Renal cortical epithelial cell (primary cell): ENCODE measurements at regions not wholly inside any gene's neighbourhood (a gene's known extent, or its start where the extent isn't known, plus 50 kb on each side); places are given as distances from the start of the nearest gene placed in this dataset.
"Not testable (repeated sequence)": the region's sequence is repeated elsewhere in the genome, so short reads cannot be mapped to it uniquely, and the experiment has no call there.

Source experiments
- DNase-seq: peaks from one replicate; pipeline ENCODE4 v3.0.0-alpha.2; 2011; ENCODE audit warnings: low read depth

DNA sequence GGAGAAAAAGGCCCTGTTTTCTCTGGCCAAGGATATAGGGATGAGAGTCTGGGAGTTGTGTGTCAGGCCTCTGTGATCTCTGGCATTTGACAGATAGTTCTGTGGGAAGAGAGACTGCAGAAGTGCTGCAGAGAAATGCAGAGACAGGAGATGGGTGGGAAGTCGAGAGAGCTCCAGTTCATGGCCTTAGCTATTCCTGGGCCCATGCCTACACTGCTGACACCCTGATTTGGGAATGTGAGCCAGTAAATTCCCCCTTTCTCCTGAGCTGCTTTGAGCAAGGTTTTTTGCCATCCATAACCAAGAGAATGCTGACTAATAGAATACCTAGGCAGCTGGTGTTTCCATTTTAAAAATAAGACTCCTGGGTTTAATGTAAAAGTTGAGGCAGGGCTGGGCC is 59.3 kb downstream of the EBLN2 start:
- no peak for DNase-seq

DNA sequence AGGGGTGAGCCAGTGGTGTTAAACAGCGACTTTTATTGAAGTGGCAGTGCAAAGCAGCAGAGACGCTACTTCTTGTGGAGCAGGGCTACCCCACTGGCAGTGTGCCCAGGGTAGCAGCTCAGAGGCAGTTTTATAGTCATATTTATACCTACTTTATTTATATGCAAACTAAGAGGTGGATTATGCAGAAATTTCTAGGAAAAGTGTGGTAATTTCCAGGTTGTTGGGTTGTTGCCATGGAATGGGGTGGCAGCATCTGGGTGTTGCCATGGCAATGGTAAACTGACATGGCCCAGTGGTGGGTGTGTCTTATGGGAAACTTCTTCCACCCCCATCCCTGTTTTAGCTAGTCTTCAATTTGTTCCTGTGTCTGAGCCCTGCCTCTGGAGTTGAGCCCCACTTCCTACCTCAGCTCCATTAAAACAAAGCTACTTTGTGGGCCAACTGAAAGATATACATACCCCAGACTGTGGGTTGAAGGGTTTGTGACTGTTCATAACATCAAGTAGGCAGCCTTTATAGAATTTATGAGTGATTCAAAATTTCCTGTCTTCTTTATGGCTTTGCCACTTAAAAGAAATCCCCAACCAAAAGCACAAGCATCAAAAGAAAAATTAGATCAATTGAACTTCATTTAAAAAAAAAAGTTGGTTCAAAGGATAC is 60.3 kb downstream of the EBLN2 start:
- DNase-seq = no peak

DNA sequence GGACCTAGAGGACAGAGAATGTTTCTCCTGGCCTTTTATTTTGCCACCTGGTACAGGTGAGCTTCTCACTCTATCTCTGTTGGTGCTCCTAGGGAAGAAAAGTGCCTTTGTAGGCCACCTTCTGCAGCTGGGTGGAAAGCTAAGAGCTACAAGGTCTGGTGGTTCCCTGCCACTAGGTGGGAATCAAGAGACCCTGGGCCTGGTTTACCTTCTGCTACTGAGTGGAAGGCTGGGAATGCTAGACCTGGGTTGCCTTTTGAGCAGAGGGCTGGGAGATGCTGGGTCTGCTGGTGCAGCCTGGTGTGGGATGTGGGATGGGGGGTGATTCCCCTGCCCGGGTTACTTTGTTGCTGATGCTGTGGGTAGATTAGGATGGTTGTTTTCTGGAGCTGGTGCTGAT is 72.6 kb downstream of the EBLN2 start:
- no peak for DNase-seq

DNA sequence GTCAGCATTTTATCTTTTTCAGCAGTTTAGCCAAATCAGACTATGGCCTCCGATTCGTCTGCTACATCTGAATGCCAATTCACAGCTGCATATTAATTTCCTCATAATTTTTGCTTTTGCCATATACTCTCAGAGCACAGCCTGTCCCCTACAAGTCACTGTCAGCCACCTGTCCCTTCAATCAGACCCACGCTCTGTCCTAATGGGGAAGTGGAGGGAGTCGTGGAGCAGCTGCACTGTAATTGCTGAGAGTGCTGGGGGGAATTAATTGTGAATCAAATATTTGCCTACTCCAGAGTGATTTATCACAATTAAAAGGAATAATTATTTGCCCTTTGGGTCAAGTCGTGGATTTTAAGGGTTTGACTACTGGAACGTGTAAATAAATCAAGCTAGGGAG is 75.5 kb downstream of the EBLN2 start:
- no peak for DNase-seq

DNA sequence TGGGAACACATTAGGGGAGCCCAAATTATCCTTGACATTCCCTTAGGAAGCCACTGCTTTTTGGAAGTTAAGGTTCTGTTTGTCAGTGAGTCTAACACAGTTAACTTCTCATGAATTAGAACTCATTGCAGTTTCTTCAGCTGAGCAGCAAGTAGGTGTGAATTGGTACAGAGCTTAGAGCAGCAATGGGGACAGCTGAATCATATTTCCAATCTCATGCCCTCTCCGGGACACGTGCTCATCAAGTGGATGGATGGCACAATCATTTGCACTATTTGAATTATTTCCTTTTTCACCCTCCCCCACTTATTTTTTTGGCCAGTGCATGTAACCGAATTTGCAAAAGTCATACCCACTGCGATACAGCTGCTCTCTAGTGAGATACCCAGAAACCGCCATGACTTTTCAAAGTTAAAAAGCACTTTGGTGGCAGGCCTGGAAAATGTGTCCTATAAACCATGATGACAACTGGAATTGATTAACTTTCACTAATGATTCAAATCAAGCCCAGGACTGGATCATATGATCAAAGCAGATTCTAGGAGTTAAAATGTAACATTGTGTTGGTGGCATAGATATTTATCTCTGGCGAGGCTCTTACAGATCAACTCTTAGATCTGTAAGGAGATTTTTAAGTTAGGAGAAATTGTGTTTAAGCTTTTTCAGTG is 76.4 kb downstream of the EBLN2 start:
- DNase-seq = no peak

DNA sequence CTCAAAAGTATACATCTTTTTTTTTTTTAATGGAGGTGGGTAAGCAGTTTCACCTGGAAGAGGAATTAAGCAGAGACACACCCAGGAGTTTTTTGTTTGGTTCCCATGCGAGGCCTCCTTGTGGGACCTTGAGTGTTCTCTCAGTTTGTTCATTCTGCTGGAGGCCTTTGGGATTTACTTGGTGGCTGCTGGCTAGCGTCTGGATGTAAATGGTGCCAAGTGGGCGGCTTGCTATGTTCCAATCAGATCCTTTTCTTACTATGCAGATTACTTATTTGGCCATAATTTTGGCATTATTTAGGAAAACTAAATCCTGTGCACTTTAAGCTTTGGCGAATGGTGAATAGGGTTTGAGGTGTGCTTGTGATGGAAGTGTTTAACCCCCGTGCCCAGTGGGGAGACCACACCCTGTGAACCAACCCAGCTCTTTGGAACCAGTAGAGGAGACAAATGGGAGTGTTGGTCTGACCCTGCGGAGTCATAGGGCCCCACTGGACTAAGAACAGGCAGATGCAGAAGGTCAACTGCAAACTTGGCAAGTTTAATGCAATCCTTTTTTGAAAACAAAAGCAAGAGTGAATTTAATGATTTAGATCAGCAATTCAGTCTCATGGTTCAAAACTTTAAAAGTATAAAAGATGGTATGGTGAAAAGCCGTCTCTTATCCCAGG is 79.4 kb downstream of the EBLN2 start:
- no peak for DNase-seq

DNA sequence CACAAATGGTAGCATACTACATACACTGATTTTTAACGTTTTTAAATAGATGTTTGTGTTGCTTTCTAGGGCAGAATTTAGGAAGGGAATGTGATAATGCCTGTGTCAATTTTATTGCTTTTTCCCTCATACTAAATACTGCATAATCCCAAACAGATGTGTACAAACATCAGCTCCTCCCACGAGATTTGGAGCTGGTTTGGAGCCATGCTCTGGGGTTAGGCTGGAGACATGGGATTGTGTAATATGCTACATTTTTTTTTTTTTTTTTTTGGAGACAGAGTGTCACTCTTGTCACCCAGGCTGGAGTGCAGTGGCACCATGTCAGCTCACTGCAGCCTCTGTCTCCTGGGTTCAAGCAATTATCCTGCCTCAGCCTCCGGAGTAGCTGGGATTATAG is 80.1 kb downstream of the EBLN2 start:
- DNase-seq = no peak

DNA sequence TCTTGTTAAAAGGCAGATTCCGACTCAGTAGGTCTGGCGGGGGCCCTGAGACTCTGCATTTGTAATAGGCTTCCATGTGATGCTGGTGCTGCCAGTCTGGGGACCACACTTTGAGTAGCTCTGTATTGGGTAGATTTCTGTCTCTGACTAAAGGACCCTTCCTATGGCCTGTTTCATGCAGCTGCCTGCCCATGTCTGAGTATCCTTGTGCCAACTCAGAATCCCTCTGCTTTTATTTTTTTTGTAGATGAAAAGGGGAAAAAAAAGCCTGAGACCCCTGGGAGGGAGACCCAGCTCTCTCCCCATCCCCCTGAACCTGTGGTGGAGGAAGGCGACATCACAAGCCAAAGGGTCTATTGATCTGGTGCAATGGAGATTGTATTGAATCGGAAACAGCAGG is 81.9 kb downstream of the EBLN2 start:
- DNase-seq = no peak

DNA sequence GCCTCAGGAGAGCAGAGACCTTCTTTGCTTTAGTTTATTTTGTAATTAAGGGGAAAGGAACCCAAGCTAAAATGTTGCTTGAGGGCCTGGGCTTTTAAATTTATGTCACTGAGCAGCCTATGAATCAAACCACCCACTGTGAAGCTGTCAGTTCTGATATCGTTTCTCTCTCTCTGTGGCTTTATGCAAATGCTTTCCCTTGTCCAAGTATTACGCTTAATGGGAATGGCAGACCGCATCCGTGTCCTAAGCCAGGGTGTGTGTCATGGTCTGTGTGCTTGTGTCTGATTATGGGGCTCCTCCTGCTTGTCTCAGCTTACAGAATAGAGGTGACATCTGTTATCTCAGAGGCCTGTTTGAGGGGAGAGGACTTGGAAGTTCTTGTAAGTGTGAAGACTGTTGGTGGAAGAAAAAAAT is 82.4 kb downstream of the EBLN2 start:
- DNase-seq = no peak

DNA sequence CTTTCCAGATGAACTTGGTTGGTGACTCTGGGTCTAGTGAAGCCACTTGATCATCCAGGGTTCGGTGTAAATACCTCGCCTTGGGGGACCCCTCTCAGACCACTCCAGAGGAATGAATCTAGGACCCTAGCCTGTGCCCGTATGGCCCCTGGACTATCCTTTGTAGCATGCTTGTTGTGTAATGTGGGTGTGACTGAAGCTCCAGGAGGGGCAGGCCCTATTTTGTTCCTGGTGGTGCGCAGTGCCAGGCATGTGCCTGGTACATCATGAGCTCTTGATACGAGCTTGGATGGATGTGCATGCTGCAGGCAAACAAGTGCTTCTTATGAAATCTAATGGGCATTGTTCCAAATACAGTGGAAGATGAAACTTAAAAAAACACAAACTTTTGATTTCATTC is 82.8 kb downstream of the EBLN2 start:
- no peak for DNase-seq

DNA sequence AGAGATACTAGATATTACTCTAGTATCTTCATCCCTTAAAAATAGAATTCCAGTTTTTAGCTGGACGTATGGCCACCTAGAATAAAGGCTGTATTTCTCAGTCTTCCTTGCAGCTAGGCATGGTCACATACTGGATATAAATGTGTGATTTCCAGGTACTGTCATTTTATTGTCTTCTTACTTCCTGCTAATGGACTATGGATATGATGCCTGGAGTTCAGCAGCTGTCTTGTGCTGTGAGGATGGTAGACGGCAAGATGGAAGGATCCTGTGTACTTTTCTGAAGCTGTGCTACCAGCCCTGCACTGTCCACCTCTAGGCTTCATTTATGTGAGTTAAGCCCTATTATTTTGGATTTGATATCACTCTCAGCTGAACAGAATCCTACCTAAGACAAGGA is 83.4 kb downstream of the EBLN2 start:
- no peak for DNase-seq

DNA sequence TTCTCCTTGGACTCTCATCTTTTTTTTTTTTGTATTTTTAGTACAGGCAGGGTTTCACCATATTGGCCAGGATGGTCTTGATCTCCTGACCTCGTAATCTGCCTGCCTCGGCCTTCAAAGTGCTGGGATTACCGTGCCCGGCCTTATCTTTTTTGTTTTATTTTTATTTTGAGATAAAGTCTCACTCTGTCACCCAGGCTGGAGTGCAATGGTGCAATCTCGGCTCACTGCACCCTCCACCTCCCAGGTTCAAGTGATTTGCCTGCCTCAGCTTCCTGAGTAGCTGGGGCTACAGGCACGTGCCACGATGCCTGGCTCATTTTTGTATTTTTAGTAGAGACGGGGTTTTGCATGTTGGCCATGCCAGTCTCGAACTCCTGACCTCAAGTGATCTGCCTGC is 86.0 kb downstream of the EBLN2 start:
- not testable (repeated sequence) for DNase-seq

DNA sequence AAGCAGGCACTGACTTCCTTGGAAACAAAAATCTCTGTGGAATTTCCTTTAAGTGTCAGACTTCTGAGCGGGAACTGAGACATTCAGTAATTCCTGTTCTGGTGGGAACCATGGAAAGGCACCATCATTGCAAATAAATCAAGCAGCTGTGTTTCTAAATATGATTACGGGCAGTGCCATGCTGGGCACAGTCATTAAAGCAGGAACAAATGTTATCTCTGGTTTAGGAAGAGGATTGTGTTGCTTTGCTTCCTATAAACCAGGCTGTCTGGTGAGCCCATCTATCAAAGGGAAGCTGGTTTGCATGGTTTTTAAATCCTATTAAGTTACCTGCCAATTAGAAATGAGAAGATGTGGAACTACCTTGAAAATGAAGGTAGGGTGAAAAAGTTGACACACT is 86.7 kb downstream of the EBLN2 start:
- DNase-seq = no peak

DNA sequence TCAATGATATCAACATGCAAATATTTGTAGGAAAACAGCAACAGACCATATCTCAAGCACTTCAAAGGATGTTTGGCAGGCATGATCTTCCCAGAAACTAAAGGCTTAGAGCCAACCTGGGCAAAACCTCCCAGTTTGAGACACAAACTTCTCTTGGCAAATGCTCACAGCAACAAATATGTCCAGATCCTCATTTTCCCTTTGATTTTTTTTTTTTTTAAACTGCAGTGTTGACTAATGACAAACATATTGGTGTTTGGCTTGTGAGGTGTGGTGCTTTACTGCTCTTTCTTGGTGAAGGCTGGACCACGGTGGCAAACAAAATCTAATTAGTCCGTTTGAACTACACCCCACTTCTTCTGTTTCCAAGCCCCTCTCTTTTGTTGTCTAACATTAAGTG is 87.2 kb downstream of the EBLN2 start:
- no peak for DNase-seq

DNA sequence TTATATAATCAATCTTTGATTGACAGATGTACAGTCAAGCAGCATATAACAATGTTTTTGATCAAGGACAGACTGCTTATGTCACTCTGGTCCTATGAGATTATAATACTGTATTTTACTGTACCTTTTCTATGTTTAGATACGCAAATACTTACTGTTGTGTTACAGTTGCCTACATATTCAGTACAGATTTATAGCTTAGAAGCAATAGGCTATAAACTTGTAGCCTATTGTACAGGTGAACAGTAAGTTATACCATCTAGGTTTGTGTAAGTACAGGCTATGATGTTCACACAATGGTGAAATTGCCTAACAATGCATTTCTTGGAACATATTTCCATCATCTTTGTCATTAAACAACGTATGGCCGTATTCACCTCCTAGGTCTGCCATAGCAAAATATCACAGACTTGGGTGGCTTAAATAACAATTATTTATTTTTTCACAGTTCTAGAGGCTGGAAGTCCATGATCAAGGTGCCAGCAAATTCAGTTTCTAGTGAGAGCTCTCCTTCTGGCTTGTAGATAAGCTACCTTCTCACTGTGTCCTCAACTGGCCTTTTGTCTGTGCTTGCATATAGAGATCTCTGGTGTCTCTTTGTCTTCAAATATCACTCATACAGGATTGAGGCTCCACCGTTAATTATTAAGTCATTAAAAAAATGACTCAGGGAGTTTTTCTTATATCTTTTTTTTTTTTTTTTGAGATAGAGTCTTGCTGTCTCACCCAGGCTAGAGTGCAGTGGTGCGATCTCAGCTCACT is 89.1 kb downstream of the EBLN2 start:
- DNase-seq = no peak

DNA sequence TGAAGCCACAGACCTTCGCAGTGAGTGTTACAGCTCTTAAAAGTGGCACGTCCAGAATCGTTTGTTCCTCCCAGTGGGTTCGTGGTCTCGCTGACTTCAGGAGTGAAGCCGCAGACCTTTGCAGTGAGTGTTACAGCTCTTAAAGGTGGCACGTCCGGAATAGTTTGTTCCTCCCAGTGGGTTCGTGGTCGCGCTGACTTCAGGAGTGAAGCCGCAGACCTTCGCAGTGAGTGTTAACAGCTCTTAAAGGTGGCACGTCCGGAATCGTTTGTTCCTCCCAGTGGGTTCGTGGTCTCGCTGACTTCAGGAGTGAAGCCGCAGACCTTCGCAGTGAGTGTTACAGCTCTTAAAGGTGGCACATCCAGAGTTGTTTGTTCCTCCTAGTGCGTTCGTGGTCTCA is 91.1 kb downstream of the EBLN2 start:
- DNase-seq = not testable (repeated sequence)

DNA sequence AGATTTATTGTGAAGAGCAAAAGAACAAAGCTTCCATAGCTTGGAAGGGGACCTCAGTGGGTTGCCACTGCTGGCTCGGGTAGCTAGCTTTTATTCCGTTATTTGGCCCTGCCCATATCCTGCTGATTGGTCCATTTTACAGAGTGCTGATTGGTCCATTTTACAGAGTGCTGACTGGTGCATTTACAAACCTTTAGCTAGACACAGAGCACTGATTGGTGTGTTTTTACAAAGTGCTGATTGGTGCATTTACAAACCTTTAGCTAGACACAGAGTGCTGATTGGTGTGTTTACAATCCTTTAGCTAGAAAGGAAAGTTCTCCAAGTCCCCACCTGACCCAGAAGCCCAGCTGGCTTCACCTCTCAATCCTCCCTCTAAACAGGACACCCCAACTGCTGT is 91.6 kb downstream of the EBLN2 start:
- DNase-seq = not testable (repeated sequence)

DNA sequence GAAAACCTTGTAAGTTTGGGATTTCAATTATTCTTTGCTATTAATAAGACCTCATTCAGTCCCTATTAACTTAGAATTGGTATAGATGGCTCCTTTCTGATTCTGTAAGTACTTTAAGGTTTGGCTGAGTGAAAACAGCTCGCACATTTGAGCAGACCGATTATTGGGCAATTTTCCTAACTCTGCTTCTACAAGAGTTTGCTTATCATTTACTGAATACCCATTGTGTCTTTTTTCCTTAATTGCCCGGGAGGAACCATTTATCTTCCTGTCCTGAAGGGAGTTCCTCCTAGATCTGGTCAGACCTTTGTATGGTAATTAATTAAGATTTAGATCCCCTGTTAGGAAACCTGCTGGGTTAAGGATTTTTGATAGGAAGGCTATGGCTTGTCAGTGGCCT is 92.8 kb downstream of the EBLN2 start:
- not testable (repeated sequence) for DNase-seq

DNA sequence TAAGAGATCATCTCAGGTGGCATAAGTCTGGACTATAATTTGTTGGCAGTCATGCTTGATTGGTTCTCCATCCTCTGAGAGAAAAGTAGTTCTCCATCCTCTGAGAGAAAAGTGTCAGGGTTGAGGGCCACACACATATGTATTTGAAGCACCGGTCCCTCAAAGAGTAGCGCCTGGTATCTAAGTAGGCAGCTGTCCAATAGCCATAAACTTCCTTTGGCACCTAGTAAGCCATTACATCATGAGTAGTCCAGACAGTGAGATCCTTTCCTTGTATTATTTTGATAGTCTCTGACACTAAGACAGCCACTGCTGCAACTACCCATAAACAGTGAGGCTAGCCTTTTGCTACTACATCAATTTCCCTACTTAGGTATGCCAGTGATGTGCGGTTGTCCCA is 94.0 kb downstream of the EBLN2 start:
- not testable (repeated sequence) for DNase-seq

DNA sequence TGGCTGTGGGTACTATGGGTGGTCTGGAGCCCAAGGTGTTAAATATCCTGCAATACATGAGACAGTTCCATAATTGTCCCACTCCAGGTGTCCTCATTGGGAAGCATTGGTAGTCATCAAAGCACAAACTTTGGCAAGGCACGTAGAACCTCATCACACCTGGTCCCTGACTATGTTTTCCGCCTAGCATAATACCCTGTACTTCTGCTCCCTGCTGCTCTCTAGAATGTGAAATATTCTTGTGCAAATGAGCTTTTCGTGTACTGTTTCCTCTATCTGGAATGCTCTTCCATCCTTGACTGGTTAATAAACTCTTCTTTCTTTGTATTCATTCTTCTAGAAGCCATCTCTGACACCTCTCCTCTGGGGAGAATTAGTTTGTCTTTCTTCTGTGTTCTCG is 103.2 kb downstream of the EBLN2 start:
- DNase-seq = no peak

DNA sequence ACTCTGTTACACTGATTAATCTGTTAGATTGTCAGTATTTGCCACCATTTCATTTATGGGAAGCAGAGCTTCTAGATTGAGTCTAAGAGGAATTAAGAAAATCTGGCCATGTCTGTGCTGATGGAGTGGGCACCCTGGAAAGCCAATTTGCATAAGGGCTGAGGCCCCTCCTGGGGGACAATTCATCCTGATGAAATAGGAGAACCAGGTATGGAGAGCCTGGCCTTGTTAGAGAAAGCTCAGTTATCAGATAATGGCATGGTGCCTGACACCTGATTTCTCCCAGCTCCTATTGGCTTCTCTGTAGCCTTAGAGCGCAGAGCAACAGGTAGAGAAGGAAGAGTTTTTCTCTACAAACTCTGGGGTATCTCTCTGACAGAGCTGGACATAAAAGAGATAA is 114.2 kb downstream of the EBLN2 start:
- DNase-seq = no peak

DNA sequence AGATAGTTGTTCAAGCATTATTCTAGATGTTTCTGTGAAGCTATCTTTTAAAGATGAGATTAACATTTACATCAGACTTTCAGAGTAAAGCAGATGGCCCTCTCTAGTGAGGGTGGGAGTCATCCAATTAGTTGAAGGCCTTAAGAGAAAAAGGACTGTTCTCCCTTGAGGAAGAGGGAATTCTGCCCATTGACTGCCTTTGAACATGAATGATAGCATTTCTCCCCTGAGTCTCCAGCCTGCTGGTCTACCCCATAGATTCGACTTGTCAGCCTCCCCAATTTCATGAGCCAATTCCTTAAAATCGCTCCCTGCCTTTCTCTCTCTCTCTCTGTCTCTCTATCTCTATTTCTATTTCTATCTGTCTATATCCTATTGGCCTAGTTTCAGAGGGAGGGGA is 115.5 kb downstream of the EBLN2 start:
- DNase-seq = no peak

DNA sequence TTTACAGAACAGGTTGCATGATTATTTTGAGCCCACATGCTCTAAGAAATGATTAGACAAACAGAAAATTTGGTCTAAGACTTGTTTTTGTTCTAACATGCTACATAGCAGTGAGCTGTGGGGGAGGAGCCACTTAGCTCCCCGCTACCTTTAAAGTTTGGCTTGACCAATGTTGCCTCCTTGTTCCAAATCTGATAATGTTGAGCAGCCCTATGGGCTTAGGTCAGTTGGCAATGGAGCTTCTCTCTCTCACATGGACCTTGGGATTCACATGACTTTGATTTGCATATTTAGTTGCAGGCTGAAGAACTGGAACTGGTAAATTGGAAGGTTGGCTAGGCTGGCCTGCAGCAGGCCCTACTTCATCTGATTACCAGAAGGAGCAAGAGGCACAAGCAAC is 116.4 kb downstream of the EBLN2 start:
- no peak for DNase-seq
